SK-N-SH treated with all-trans-retinoic acid at 6 μM for 48 hours (cell line): ENCODE measurements at regions not wholly inside any gene's neighbourhood (a gene's known extent, or its start where the extent isn't known, plus 50 kb on each side); places are given as distances from the start of the nearest gene placed in this dataset.

ENCODE experiments used
- BACH2 ChIP-seq: fragments of 250-450 bp; sonication (Bioruptor Pico); IDR thresholded peaks from 2 replicates; pipeline ENCODE4 v1.9.0; 2021; ENCODE audit warnings: mild to moderate bottlenecking, borderline replicate concordance
- OSR1 ChIP-seq: fragments of 250-450 bp; sonication (Bioruptor Pico); IDR thresholded peaks from 2 replicates; pipeline ENCODE4 v1.8.0; 2022; ENCODE audit warnings: moderate library complexity, mild to moderate bottlenecking, inconsistent platforms
- PATZ1 ChIP-seq: fragments of 250-450 bp; sonication (Bioruptor Pico); IDR thresholded peaks from 2 replicates; pipeline ENCODE4 v1.8.0; 2020; ENCODE audit warnings: mild to moderate bottlenecking, moderate library complexity, borderline replicate concordance
- PPARA ChIP-seq: fragments of 250-450 bp; sonication (Bioruptor Pico); IDR thresholded peaks from 2 replicates; pipeline ENCODE4 v1.5.0; 2020; ENCODE audit warnings: mild to moderate bottlenecking, borderline replicate concordance
- ZFP3 ChIP-seq: fragments of 250-450 bp; sonication (Bioruptor Pico); IDR thresholded peaks from 2 replicates; pipeline ENCODE4 v1.5.0; 2020; ENCODE audit warnings: mild to moderate bottlenecking, moderate library complexity
- ZFP30 ChIP-seq: fragments of 450-650 bp; formaldehyde crosslinking; IDR thresholded peaks from 2 replicates; pipeline ENCODE4 v1.5.0; 2022; ENCODE audit warnings: mild to moderate bottlenecking, moderate library complexity

- TF ChIP-seq PPARA (CRISPR knock-in tag) = no peak
- no peak for TF ChIP-seq ZFP3
- no peak for TF ChIP-seq ZFP30 (CRISPR knock-in tag)
- TF ChIP-seq OSR1 (CRISPR knock-in tag) = no peak
- no peak for TF ChIP-seq PATZ1 (CRISPR knock-in tag)
- no peak for TF ChIP-seq BACH2 (CRISPR knock-in tag)
Observed at GRCh38 chr16:49931916-49932315, 76.0 kb upstream of the ZNF423 start.
